Neural cell (in vitro differentiated cells): ENCODE measurements at regions not wholly inside any gene's neighbourhood (a gene's known extent, or its start where the extent isn't known, plus 50 kb on each side); places are given as distances from the start of the nearest gene placed in this dataset.

Experiments
- EP300 ChIP-seq: fragments of 450-650 bp; conservative IDR thresholded peaks from 2 replicates; pipeline ENCODE4 v1.6.1; 2014; ENCODE audit warnings: antibody characterized with exemption, mild to moderate bottlenecking, moderate library complexity; ENCODE audit not compliant: poor library complexity, severe bottlenecking
- EZH2 ChIP-seq: fragments of 200-600, 300-800 bp; shearing (Covaris generic), sonication (generic); IDR thresholded peaks from 2 replicates; pipeline ENCODE4 v1.6.1; 2014; ENCODE audit warnings: antibody characterized with exemption, low read length, borderline replicate concordance, mild to moderate bottlenecking; ENCODE audit not compliant: insufficient read depth, poor library complexity, severe bottlenecking
- MXI1 ChIP-seq: fragments of 450-650 bp; conservative IDR thresholded peaks from 2 replicates; pipeline ENCODE4 v1.6.1; 2014; ENCODE audit warnings: antibody characterized with exemption, mild to moderate bottlenecking; ENCODE audit not compliant: poor library complexity, severe bottlenecking
- POLR2AphosphoS5 ChIP-seq: IDR thresholded peaks from 2 replicates; pipeline ENCODE4 v1.6.1; 2012
- SMC3 ChIP-seq: fragments of 450-650 bp; conservative IDR thresholded peaks from 2 replicates; pipeline ENCODE4 v1.6.1; 2014; ENCODE audit warnings: antibody characterized with exemption, mild to moderate bottlenecking, moderate library complexity; ENCODE audit not compliant: poor library complexity
- TAF1 ChIP-seq: IDR thresholded peaks from 2 replicates; pipeline ENCODE4 v1.6.1; 2012; ENCODE audit warnings: low read depth
- TF ChIP-seq, protein P1 (sequence below): fragments of 450-650 bp; IDR thresholded peaks from 2 replicates; pipeline ENCODE4 v1.5.1; 2014; ENCODE audit warnings: antibody characterized with exemption, mild to moderate bottlenecking, moderate library complexity; ENCODE audit not compliant: poor library complexity, severe bottlenecking
- TF ChIP-seq, protein P2 (sequence below): IDR thresholded peaks from 2 replicates; pipeline ENCODE4 v1.6.1; 2012; ENCODE audit warnings: borderline replicate concordance

DNA sequence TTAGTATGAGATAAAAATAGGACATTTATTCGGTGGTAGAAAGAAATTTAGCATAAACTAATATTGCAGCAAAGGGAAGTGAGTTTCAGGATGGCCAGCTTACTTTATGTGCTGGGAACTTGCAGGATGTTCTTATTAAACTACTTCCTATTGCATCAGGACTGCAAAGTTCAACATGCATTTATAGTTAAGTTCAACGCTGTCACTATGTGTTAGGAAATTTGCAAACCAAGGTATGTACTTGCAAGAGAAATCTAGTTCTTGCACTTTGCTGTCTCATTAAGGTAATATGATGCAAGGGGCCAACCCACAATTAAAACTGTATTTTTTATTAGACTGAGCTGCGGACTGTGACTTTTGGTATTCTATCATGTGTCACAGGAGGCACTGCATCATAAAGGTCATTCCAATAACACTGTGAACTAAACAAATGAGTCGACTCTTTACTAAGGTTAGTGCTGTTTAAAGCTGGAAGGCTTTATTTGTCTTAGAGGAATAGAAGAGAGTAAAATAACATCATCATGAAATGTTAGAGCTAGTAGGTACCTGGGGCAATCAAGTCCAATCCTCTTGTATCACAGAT lies 1525.7 kb upstream of the TENM3 start:
- TF ChIP-seq POLR2AphosphoS5 (no peak), SMC3 (no peak), MXI1 (no peak), TAF1 (no peak), EZH2 (no peak), EP300 (no peak)
- TF ChIP-seq, protein P1, sequence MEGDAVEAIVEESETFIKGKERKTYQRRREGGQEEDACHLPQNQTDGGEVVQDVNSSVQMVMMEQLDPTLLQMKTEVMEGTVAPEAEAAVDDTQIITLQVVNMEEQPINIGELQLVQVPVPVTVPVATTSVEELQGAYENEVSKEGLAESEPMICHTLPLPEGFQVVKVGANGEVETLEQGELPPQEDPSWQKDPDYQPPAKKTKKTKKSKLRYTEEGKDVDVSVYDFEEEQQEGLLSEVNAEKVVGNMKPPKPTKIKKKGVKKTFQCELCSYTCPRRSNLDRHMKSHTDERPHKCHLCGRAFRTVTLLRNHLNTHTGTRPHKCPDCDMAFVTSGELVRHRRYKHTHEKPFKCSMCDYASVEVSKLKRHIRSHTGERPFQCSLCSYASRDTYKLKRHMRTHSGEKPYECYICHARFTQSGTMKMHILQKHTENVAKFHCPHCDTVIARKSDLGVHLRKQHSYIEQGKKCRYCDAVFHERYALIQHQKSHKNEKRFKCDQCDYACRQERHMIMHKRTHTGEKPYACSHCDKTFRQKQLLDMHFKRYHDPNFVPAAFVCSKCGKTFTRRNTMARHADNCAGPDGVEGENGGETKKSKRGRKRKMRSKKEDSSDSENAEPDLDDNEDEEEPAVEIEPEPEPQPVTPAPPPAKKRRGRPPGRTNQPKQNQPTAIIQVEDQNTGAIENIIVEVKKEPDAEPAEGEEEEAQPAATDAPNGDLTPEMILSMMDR: no peak
- TF ChIP-seq, protein P2, sequence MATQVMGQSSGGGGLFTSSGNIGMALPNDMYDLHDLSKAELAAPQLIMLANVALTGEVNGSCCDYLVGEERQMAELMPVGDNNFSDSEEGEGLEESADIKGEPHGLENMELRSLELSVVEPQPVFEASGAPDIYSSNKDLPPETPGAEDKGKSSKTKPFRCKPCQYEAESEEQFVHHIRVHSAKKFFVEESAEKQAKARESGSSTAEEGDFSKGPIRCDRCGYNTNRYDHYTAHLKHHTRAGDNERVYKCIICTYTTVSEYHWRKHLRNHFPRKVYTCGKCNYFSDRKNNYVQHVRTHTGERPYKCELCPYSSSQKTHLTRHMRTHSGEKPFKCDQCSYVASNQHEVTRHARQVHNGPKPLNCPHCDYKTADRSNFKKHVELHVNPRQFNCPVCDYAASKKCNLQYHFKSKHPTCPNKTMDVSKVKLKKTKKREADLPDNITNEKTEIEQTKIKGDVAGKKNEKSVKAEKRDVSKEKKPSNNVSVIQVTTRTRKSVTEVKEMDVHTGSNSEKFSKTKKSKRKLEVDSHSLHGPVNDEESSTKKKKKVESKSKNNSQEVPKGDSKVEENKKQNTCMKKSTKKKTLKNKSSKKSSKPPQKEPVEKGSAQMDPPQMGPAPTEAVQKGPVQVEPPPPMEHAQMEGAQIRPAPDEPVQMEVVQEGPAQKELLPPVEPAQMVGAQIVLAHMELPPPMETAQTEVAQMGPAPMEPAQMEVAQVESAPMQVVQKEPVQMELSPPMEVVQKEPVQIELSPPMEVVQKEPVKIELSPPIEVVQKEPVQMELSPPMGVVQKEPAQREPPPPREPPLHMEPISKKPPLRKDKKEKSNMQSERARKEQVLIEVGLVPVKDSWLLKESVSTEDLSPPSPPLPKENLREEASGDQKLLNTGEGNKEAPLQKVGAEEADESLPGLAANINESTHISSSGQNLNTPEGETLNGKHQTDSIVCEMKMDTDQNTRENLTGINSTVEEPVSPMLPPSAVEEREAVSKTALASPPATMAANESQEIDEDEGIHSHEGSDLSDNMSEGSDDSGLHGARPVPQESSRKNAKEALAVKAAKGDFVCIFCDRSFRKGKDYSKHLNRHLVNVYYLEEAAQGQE: no peak
